ENCODE measurements at regions not wholly inside any gene's neighbourhood (a gene's known extent, or its start where the extent isn't known, plus 50 kb on each side); places are given as distances from the start of the nearest gene placed in this dataset.
"Not testable (repeated sequence)": the region's sequence is repeated elsewhere in the genome, so short reads cannot be mapped to it uniquely, and the experiment has no call there.

- DNase-seq = no peak
Observed at GRCh38 chr3:5563537-5564277, 376.2 kb downstream of the EDEM1 start.

- no peak for DNase-seq
Observed at GRCh38 chr3:5564278-5564666, 376.8 kb downstream of the EDEM1 start.

GRCh38 chr3:5565026-5565425, 377.5 kb downstream of the EDEM1 start:
- DNase-seq = no peak

GRCh38 chr3:5567113-5567512, 379.6 kb downstream of the EDEM1 start:
- DNase-seq = no peak

GRCh38 chr3:5568451-5568850, 380.9 kb downstream of the EDEM1 start:
- DNase-seq = no peak

- no peak for DNase-seq
Observed at GRCh38 chr3:5569152-5569551, 381.6 kb downstream of the EDEM1 start.

GRCh38 chr3:5572168-5572567, 384.7 kb downstream of the EDEM1 start:
- no peak for DNase-seq

- no peak for DNase-seq
Observed at GRCh38 chr3:5576277-5577011, 388.9 kb downstream of the EDEM1 start.

- DNase-seq = no peak
Observed at GRCh38 chr3:5579139-5579602, 391.7 kb downstream of the EDEM1 start.

GRCh38 chr3:5579946-5580345, 392.4 kb downstream of the EDEM1 start:
- DNase-seq = no peak

GRCh38 chr3:5580826-5581225, 393.3 kb downstream of the EDEM1 start:
- no peak for DNase-seq

- no peak for DNase-seq
Observed at GRCh38 chr3:5581743-5582142, 394.2 kb downstream of the EDEM1 start.

- DNase-seq = no peak
Observed at GRCh38 chr3:5583920-5584319, 396.4 kb downstream of the EDEM1 start.

GRCh38 chr3:5585085-5585484, 397.6 kb downstream of the EDEM1 start:
- no peak for DNase-seq

GRCh38 chr3:5606884-5607472, 419.5 kb downstream of the EDEM1 start:
- no peak for DNase-seq

- no peak for DNase-seq
Observed at GRCh38 chr3:5607581-5607980, 420.1 kb downstream of the EDEM1 start.

GRCh38 chr3:5608971-5609370, 421.5 kb downstream of the EDEM1 start:
- DNase-seq = not testable (repeated sequence)

- DNase-seq = no peak
Observed at GRCh38 chr3:5613599-5613998, 426.1 kb downstream of the EDEM1 start.

- DNase-seq = no peak
Observed at GRCh38 chr3:5616873-5617272, 429.4 kb downstream of the EDEM1 start.

GRCh38 chr3:5618170-5618569, 430.7 kb downstream of the EDEM1 start:
- DNase-seq = no peak

GRCh38 chr3:5630406-5630805, 442.9 kb downstream of the EDEM1 start:
- DNase-seq = no peak

GRCh38 chr3:5633960-5634359, 446.5 kb downstream of the EDEM1 start:
- DNase-seq = no peak

GRCh38 chr3:5634411-5634810, 446.9 kb downstream of the EDEM1 start:
- no peak for DNase-seq

- DNase-seq = no peak
Observed at GRCh38 chr3:5635746-5636145, 448.2 kb downstream of the EDEM1 start.
